Brain microvascular endothelial cell (primary cell): ENCODE measurements at regions not wholly inside any gene's neighbourhood (a gene's known extent, or its start where the extent isn't known, plus 50 kb on each side); places are given as distances from the start of the nearest gene placed in this dataset.
A peak's percentile ranks its signal among the peaks of the same experiment; 100 is the strongest.

Source experiments
- DNase-seq: peaks from one replicate; pipeline ENCODE4 v3.0.0-alpha.2; 2020
- H3K27ac ChIP-seq: fragments of 250-450 bp; sonication (Bioruptor Pico); 2 replicates; pipeline ENCODE4 v1.5.1; 2020; ENCODE audit warnings: mild to moderate bottlenecking, moderate library complexity
- H3K27me3 ChIP-seq: fragments of 250-450 bp; sonication (Bioruptor Pico); replicated peaks from 2 replicates; pipeline ENCODE4 v1.5.1; 2020; ENCODE audit warnings: mild to moderate bottlenecking
- H3K36me3 ChIP-seq: fragments of 250-450 bp; sonication (Bioruptor Pico); replicated peaks from 2 replicates; pipeline ENCODE4 v1.5.1; 2020; ENCODE audit warnings: mild to moderate bottlenecking
- H3K4me3 ChIP-seq: 2 replicates; pipeline ENCODE4 v1.5.1; 2011; ENCODE audit warnings: low read depth, mild to moderate bottlenecking, control low read depth, low read length, moderate library complexity
- CTCF ChIP-seq: IDR thresholded peaks from 2 replicates; pipeline ENCODE4 v1.5.1; 2011; ENCODE audit warnings: low read depth, mild to moderate bottlenecking, moderate library complexity, low read length, control low read depth, inconsistent platforms; ENCODE audit errors: missing control alignments
- in situ Hi-C: cut with HindIII; loops from 2 replicates; pipeline ENCODE4 v1.10.0; 2017; ENCODE audit warnings: low sequenced_read_pairs, low pct_ligation_motif_present

- in situ Hi-C loops: no loop called here
- DNase-seq: no peak
- H3K4me3 ChIP-seq: no peak overlapping the region
- no peak for TF ChIP-seq CTCF
- no peaks in the 10 kb centered on the region for H3K36me3 ChIP-seq
- H3K27me3 ChIP-seq: no peaks in the 10 kb centered on the region
- no peak overlapping the region for H3K27ac ChIP-seq
Measured at GRCh38 chr9:108441726-108442125, 414.1 kb downstream of the ACTL7B start.

DNA sequence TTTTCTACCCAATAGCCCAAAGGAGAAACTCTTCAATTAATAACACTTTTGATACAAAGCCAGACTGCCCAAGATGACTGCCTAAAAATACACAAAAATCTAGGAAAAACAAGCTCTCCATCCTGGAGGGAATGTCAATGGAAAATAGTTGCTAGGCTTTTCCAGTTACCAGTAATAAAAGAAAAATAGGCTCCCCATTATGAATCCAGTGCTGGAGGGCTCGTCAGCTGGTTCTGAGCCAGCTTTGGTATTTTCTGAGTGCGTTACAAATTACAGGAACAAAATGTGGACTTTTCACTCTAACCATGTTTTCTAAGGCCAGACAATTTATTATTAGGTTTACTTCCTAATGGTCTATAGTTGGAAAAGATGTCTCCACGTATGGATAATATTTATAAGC lies 414.5 kb downstream of the ACTL7B start:
- no peak for DNase-seq
- Histone ChIP-seq H3K27me3 (no peaks in the 10 kb centered on the region), H3K36me3 (no peaks in the 10 kb centered on the region), H3K4me3 (no peak overlapping the region), H3K27ac (no peak overlapping the region)
- in situ Hi-C loops: no loop called here
- no peak for TF ChIP-seq CTCF

DNA sequence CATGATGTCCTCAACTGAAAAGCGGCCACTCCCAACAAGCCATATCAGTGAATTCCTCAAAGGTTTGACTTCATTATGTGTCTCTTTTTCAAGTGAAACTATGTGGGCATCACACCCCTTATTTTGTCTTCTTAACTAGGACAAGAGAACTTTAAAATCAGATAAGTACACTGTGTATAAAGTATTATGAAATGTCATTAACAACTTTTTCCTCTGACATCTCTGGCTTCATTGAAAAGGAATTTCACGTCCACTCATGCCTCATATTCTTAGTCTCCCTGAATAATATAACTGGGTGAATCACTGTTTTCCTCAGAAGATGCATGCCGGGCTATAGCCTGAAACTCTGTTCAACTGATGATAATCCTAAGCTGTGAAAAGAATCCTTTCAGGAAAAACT lies 415.8 kb downstream of the ACTL7B start:
- no peak for TF ChIP-seq CTCF
- Histone ChIP-seq H3K36me3 (no peaks in the 10 kb centered on the region), H3K27me3 (no peaks in the 10 kb centered on the region), H3K27ac (peak overlapping the region; percentile 41), H3K4me3 (no peak overlapping the region)
- peak; percentile 47 for DNase-seq
- in situ Hi-C loops: no loop called here

DNA sequence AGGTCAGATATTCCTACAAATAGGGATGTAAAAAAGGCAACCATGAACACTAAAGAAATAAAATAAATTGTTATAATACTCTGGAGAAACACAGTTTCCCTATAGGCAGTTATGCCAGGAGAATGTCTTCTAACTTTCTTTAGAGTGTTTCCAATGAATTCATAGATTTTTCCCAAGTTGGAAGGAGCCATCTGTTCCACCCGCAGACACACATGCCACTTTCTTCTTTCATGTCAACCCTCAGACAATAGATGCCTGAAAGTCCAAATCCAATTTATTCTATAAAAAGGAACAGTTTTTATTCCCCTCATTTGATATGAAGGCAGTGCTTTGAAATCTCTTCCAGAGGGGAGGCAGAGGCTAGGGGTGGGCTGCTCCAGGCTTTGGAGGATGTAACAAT lies 418.1 kb downstream of the ACTL7B start:
- no peaks in the 10 kb centered on the region for H3K27me3 ChIP-seq
- no peak for DNase-seq
- H3K36me3 ChIP-seq: no peaks in the 10 kb centered on the region
- H3K27ac ChIP-seq: no peak overlapping the region
- in situ Hi-C loops: no loop called here
- TF ChIP-seq CTCF: no peak
- H3K4me3 ChIP-seq: no peak overlapping the region

- DNase-seq: no peak
- Histone ChIP-seq H3K27ac (no peak overlapping the region), H3K4me3 (no peak overlapping the region), H3K27me3 (no peaks in the 10 kb centered on the region), H3K36me3 (no peaks in the 10 kb centered on the region)
- in situ Hi-C loops: no loop called here
- no peak for TF ChIP-seq CTCF
Measured at GRCh38 chr9:108436448-108436847, 419.3 kb downstream of the ACTL7B start.

- no peak for DNase-seq
- Histone ChIP-seq H3K27me3 (no peaks in the 10 kb centered on the region), H3K27ac (no peak overlapping the region), H3K4me3 (no peak overlapping the region), H3K36me3 (no peaks in the 10 kb centered on the region)
- no peak for TF ChIP-seq CTCF
- in situ Hi-C loops: no loop called here
Measured at GRCh38 chr9:108434502-108434901, 421.3 kb downstream of the ACTL7B start.
